Right hindlimb (tissue), 1 donor: ENCODE measurements at regions not wholly inside any gene's neighbourhood (a gene's known extent, or its start where the extent isn't known, plus 50 kb on each side); places are given as distances from the start of the nearest gene placed in this dataset.
A peak's percentile ranks its signal among the peaks of the same experiment; 100 is the strongest.
"Not testable (repeated sequence)": the region's sequence is repeated elsewhere in the genome, so short reads cannot be mapped to it uniquely, and the experiment has no call there.

Source experiments
- DNase-seq: peaks from one replicate; pipeline ENCODE4 v3.0.0-alpha.2; 2018

DNA sequence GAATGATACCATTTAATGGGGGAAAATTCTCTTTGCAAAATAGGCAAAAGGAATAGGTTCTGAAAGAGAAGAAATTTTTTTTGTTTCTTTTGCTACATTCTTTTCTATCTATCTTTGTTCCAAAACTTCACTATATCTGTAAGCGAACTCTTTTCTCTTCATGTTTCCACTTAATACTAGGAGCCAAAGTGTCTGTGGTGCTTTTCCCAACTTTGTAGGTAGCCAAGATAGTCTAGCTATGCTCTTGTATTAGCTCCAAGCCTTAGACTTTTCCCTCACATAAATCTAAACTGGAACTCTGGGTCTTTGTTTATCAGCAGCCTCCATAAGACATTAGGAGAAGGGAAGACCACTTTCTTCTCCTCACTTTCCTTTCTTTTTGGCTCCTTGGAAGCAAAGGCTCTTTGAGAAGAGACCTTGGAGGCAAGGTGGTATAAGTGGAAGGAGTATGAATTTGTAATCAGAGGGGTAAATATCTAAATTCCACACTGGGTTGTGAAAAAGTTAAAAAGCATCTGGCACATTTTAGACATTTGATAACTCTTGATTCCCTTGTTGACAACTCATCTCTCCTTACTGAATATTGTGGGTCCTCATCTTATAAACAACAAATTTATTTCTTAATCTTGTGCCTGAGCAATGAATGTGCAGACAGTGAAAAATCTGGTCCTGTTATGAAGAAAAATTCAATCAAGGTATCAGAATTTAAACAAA is 130.0 kb downstream of the EHF start:
- DNase-seq = no peak

DNA sequence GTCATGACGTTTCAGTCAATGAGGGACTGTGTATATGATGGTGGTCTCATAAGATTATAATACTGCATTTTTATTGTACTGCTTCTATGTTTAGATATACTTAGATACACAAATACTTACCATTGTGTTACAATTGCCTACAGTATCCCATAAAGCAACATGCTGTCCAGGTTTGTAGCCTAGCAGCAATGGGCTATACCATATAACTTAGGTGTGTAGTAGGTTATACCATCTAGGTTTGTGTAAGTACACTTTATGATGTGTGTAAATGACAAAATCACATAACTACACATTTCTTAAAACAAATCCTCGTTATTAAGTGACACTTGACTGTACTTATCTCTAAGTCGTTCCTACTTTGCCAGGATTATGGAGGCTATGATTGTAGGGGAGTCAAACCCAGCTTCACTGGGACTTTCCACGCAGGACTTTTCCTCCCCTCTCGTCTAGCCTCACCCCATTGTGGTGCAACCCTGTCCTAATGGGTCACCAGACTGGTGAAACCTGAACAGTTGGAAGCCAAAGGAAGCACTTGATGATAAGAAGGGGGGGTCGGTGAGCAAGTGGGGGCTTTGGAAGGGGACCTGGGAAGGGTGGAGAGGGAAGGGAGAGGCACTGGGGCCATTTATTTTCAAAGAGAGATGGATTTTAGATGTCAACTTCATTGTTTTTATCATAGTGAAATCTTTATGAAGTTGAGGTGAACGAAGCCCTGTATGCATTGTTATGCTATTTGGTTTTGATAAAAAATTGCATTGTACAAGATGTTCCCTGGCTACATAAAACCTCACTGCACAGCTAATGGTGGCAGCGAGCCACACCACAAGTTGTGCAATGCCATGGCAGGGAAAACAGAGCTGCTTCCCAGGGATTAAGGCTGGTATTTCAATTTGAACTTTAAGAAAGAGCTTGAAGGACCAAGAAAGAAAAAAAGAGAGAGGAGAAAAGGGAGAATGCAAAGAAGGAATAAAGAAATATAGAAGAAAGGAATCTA is 129.1 kb downstream of the EHF start:
- DNase-seq = peak; percentile 65

DNA sequence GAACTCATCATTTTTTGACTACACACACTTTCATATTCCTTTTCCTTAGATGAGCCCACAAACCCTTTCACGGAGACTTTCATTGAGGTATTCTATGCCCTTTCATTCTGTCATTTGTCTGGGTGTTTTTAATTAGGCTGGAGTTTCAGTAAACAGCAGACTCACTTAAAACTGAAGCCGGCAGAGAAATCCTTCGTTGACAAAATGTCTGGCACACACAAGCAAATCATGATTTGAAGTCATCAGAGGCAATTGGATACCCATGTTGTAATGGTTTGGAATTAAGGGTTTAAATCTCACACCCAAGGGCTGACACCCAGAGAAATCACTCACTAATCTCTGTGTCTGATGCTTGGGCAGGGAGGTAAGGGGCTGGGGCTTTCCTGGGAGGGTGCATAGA is 127.1 kb downstream of the EHF start:
- no peak for DNase-seq

DNA sequence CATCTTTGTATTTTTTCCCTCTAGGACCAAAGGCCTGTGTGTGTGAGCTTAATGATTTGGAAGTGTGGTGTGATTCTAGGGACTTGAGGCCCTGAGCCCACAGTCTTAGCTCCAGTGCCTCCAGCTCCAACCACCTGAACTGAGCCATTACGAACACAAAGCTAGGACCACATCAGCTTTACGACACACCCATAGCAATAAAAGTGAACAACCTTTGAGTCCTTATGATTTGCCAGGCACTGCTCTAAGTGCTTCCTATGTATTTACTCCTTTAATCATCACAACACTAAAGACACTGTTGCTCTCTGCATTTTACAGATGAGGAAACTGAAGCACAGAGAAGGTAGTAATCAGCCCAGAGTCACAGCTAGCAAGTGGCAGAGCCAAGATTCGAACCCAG is 126.4 kb downstream of the EHF start:
- DNase-seq = no peak

- DNase-seq = no peak
Measured at GRCh38 chr11:34745195-34745594, 124.3 kb downstream of the EHF start.

DNA sequence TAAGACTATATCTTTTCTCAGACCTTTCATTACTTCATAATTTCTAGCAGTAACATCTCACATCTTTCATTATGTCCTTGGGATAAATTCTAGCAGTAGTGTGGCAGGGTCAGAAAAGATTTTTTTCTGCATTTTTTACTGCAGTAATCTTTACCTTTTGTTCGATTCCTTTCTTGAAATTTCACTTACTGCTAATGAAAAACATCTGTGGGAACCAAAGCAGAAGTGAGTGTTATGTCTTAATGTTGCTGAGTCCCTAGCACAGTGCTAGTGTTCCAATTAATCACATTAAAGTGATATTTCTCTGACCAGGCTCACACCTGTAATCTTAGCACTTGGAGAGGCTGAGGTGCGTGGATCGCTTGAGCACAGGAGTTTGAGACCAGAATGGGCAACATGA is 123.6 kb downstream of the EHF start:
- DNase-seq = no peak

GRCh38 chr11:34738237-34738636 is 117.3 kb downstream of the EHF start:
- no peak for DNase-seq

DNA sequence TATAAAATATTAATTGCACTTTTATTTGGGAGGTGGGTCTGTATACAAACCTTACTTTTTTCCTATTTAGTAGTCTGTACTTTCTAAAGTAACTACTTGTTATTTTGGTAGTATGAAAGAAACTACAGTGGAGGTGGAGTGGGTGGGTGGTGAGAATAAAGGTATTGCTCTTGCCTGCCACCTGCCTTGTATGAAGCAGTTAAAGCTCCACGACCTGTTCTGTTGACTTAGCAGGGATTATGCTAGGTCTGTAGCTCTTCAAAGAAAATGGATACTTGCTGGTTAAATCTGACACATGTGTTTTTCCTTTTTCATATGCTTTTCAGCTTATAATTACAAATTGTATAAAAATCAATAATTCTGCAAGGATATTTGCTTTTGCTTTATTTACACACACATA is 111.9 kb downstream of the EHF start:
- no peak for DNase-seq

GRCh38 chr11:34731603-34732002 is 110.7 kb downstream of the EHF start:
- DNase-seq = no peak

DNA sequence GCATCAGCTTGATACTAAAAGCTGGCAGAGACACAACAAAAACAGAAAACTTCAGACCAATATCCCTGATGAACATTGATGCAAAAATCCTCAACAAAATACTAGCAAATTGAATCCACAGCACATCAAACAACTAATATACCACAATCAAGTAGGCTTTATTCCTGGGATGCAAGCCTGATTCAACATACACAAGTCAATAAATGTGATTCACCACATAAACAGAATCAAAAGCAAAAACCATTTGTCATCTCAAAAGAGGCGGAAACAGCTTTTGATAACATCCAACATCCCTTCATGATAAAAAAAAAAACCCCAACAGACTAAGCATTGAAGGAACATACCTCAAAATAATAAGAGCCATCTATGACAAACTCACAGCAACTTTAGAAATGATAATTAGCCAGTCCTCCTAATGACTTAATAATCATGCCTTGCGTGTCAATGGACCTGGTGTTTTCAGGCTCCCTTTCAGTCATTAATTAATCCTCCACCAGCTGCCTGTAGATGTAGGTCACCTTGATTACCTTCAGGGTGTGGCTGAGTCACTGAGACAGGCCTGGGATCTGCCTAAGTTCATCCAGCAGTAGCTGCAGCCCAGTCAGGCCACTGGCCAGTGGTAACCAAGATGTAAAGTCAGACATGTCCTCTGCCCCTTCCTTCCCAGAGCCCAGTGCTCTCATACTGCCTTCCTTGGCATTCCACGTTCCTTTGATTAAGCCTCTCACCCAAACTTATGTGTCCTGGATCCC is 109.8 kb downstream of the EHF start:
- no peak for DNase-seq

- no peak for DNase-seq
Measured at GRCh38 chr11:34728609-34729008, 107.7 kb downstream of the EHF start.

- no peak for DNase-seq
Measured at GRCh38 chr11:34727228-34727737, 106.4 kb downstream of the EHF start.

GRCh38 chr11:34724973-34725372 is 104.1 kb downstream of the EHF start:
- DNase-seq = no peak

GRCh38 chr11:34721646-34722045 is 100.8 kb downstream of the EHF start:
- no peak for DNase-seq

DNA sequence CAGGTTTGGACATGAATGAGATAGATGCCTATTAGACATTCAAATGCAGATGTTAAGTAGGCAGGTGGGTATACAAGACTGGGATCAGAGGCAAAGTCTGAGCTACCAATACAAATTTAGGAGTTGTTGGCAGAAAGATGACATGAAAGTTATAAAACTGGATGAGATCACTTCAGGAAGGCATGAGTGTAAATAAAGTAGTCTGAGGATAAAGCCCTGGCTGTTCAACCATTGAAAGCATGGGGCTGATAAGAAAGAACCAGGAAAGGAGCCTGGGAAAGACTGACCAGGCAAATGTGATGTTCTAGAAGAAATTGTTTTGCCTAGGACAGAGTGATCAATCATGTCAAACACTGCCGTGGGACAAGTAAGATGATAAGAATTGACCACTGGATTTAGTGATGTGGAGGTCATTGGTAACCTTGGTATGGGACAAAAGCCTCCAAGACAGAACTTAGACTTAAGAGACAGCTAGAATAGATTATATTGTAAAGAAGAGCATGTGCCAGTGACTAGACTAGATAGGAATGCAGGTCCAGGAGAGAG is 98.5 kb downstream of the EHF start:
- DNase-seq = no peak

DNA sequence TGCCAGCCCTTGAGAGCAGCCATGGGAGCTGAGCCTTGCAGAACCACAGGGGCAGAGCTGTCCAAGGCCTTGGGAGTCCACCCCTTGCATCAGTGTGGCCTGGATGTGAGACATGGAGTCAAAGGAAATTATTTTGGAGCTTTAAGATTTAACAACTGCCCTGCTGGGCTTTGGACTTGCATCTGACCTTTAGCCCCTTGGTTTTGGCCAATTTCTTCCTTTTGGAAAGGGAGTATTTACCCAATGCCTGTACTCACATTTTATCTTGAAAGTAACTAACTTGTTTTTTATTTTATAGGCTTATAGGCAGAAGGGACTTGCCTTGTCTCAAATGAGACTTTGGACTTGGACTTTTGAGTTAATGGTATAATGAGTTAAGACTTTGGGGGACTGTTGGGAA is 92.7 kb downstream of the EHF start:
- not testable (repeated sequence) for DNase-seq
